ENCODE measurements at regions not wholly inside any gene's neighbourhood (a gene's known extent, or its start where the extent isn't known, plus 50 kb on each side); places are given as distances from the start of the nearest gene placed in this dataset.

DNA sequence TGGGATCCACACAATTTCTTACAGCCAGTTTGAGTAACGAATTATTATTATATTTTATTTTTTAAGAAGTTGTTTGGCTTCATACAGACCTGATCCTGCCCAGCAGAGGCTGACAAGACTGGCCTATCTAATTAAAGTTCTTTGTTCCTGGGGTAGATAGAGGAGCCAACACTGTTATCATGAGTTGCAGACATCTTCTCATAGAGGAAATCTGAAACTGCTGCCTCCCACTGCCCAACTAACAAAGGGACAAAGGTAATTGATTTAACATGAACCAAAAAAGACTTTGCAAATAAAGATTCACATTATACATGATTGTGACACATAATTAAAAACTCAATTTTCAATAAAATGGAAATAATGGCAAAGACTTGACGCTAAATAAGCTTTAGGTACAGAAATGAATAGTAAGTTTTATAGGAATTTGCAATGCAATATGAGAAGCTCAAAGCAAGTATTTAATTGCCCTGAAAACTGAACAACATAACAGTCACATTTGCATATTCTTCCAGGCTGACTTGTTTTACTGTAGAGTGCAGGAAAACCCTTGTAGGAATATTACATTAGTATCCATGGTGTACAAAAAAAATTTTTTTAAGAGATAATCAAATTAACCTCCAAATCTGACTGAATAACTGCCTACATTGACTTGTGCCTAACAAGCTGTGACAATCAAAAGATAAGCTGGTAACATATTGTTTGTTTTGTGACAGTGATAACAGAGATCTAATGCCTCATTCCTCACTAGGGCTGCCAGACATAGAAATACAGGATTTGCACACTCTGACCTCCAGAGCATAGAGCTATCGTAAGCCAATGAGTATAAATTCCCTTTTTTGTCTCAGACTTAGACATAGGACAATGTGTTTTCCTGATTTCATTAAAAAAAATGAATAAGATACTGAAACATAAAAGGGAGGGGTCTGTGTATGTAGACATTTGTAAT is 273.2 kb downstream of the MFSD1 start:
- Histone ChIP-seq H2AFZ (no peak overlapping the region), H4K20me1 (ENCODE audit: insufficient read depth, poor library complexity, severe bottlenecking) (no peaks in the 10 kb centered on the region), H3K4me2 (no peak overlapping the region), H3K9me2 (replicated peaks; ENCODE audit: insufficient read depth) (no peaks in the 10 kb centered on the region), H3K79me2 (no peaks in the 10 kb centered on the region), H3K27ac (no peak overlapping the region), H3K4me3 (no peak overlapping the region), H3K36me3 (replicated peaks; ENCODE audit: insufficient read depth, low read depth) (no peaks in the 10 kb centered on the region), H3K9me3 (ENCODE audit: low read depth) (no peaks in the 10 kb centered on the region), H3K27me3 (no peaks in the 10 kb centered on the region), H3K4me1 (ENCODE audit: insufficient read depth) (no peaks in the 10 kb centered on the region)
- no peak for DNase-seq (ENCODE audit: low spot score)
- no peak for TF ChIP-seq EZH2 (IDR thresholded peaks at IDR 0.05; ENCODE audit: borderline replicate concordance)
- WGBS (ENCODE audit: low lambda C conversion rate, missing lambda C conversion rate) = 72% methylated on average over 3 of the region's 3 CpGs

DNA sequence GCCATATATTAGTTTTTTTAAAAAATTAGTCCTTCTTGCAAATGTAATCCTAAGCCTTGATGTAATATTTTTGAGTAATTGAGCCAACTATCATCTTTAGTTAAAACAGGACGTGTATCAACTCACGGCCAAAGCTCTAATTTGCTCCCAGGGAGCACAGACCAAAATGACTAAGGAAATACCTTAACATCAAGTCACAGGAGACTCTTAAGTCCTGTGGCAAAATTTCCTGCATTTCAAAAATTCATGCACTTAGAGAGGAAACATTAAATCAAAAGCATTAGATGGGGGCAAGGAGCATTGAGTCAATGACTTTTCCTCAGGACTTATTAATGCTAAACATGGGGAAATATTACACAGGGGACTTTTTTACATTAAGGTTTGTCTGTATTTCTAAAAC is 276.0 kb downstream of the MFSD1 start:
- TF ChIP-seq, protein P1, sequence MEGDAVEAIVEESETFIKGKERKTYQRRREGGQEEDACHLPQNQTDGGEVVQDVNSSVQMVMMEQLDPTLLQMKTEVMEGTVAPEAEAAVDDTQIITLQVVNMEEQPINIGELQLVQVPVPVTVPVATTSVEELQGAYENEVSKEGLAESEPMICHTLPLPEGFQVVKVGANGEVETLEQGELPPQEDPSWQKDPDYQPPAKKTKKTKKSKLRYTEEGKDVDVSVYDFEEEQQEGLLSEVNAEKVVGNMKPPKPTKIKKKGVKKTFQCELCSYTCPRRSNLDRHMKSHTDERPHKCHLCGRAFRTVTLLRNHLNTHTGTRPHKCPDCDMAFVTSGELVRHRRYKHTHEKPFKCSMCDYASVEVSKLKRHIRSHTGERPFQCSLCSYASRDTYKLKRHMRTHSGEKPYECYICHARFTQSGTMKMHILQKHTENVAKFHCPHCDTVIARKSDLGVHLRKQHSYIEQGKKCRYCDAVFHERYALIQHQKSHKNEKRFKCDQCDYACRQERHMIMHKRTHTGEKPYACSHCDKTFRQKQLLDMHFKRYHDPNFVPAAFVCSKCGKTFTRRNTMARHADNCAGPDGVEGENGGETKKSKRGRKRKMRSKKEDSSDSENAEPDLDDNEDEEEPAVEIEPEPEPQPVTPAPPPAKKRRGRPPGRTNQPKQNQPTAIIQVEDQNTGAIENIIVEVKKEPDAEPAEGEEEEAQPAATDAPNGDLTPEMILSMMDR (IDR thresholded peaks at IDR 0.05; ENCODE audit: poor library complexity) = no peak
- no peak for TF ChIP-seq EZH2phosphoT487 (IDR thresholded peaks at IDR 0.05; ENCODE audit: low read depth, severe bottlenecking, unreplicated experiment)
- no peak for TF ChIP-seq EZH2 (IDR thresholded peaks at IDR 0.05; ENCODE audit: borderline replicate concordance)
- 78% methylated on average over 2 of the region's 2 CpGs for WGBS (ENCODE audit: low lambda C conversion rate, missing lambda C conversion rate)
- no peaks in the 10 kb centered on the region for H3K9me2 ChIP-seq (replicated peaks; ENCODE audit: insufficient read depth)
- no peaks in the 10 kb centered on the region for H3K36me3 ChIP-seq (replicated peaks; ENCODE audit: insufficient read depth, low read depth)
- H3K79me2 ChIP-seq = no peaks in the 10 kb centered on the region
- H3K9me3 ChIP-seq (ENCODE audit: low read depth) = no peaks in the 10 kb centered on the region
- H3K27me3 ChIP-seq = no peaks in the 10 kb centered on the region
- H3K4me1 ChIP-seq (ENCODE audit: insufficient read depth) = no peaks in the 10 kb centered on the region
- H3K4me3 ChIP-seq = no peak overlapping the region
- DNase-seq (ENCODE audit: low spot score) = no peak
- no peaks in the 10 kb centered on the region for H4K20me1 ChIP-seq (ENCODE audit: insufficient read depth, poor library complexity, severe bottlenecking)
- H3K27ac ChIP-seq = no peak overlapping the region
- H3K4me2 ChIP-seq = no peak overlapping the region
- no peak overlapping the region for H2AFZ ChIP-seq

- no peaks in the 10 kb centered on the region for H3K27me3 ChIP-seq
- no peak overlapping the region for H3K4me2 ChIP-seq
- DNase-seq (ENCODE audit: low spot score) = no peak
- H3K4me3 ChIP-seq = no peak overlapping the region
- H3K9me2 ChIP-seq (replicated peaks; ENCODE audit: insufficient read depth) = no peaks in the 10 kb centered on the region
- H3K4me1 ChIP-seq (ENCODE audit: insufficient read depth) = no peaks in the 10 kb centered on the region
- H3K27ac ChIP-seq = no peak overlapping the region
- TF ChIP-seq, protein P1 (IDR thresholded peaks at IDR 0.05; ENCODE audit: poor library complexity) = no peak
- no peak for TF ChIP-seq EZH2phosphoT487 (IDR thresholded peaks at IDR 0.05; ENCODE audit: low read depth, severe bottlenecking, unreplicated experiment)
- TF ChIP-seq EZH2 (IDR thresholded peaks at IDR 0.05; ENCODE audit: borderline replicate concordance) = no peak
- no peaks in the 10 kb centered on the region for H4K20me1 ChIP-seq (ENCODE audit: insufficient read depth, poor library complexity, severe bottlenecking)
- no peaks in the 10 kb centered on the region for H3K36me3 ChIP-seq (replicated peaks; ENCODE audit: insufficient read depth, low read depth)
- H3K9me3 ChIP-seq (ENCODE audit: low read depth) = no peaks in the 10 kb centered on the region
- WGBS (ENCODE audit: low lambda C conversion rate, missing lambda C conversion rate) = 91% methylated on average over 5 of the region's 5 CpGs
- H3K79me2 ChIP-seq = no peaks in the 10 kb centered on the region
- no peak overlapping the region for H2AFZ ChIP-seq
These were observed 278.4 kb downstream of the MFSD1 start for GRCh38 chr3:159080256-159080655.

DNA sequence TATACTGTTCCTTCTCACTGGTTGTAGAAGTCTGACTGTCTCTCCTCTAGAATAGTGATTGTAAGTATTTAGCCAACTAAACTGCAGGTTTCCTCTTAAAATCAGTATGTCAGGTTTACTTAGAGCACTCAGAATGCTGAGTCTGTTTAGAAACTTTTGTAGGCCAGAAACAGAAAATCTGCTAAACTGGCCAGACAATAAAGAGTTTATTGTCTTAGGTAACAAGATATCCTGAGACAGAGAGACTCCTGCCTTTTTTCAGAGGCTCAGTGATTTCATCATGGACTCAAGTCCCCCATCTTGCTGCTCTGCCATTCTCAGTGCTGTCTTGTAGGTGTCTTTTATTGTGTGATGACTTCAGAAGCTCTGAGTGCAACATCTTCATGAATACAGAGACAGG is 279.0 kb downstream of the MFSD1 start:
- H2AFZ ChIP-seq = no peak overlapping the region

More for the DNA sequence above, 279.0 kb downstream of the MFSD1 start:
- H3K4me3 ChIP-seq = no peak overlapping the region
- H3K79me2 ChIP-seq = no peaks in the 10 kb centered on the region
- H3K27ac ChIP-seq = no peak overlapping the region
- no peaks in the 10 kb centered on the region for H3K4me1 ChIP-seq (ENCODE audit: insufficient read depth)
- no peaks in the 10 kb centered on the region for H3K9me2 ChIP-seq (replicated peaks; ENCODE audit: insufficient read depth)
- TF ChIP-seq EZH2 (IDR thresholded peaks at IDR 0.05; ENCODE audit: borderline replicate concordance) = no peak
- TF ChIP-seq, protein P1 (IDR thresholded peaks at IDR 0.05; ENCODE audit: poor library complexity) = no peak
- no peak for TF ChIP-seq EZH2phosphoT487 (IDR thresholded peaks at IDR 0.05; ENCODE audit: low read depth, severe bottlenecking, unreplicated experiment)
- H3K9me3 ChIP-seq (ENCODE audit: low read depth) = no peaks in the 10 kb centered on the region
- no peak for DNase-seq (ENCODE audit: low spot score)
- H3K36me3 ChIP-seq (replicated peaks; ENCODE audit: insufficient read depth, low read depth) = no peaks in the 10 kb centered on the region
- no peaks in the 10 kb centered on the region for H4K20me1 ChIP-seq (ENCODE audit: insufficient read depth, poor library complexity, severe bottlenecking)
- no peak overlapping the region for H3K4me2 ChIP-seq
- no peaks in the 10 kb centered on the region for H3K27me3 ChIP-seq

Measured in hepatocyte (in vitro differentiated cells).